ENCODE measurements at regions not wholly inside any gene's neighbourhood (a gene's known extent, or its start where the extent isn't known, plus 50 kb on each side); places are given as distances from the start of the nearest gene placed in this dataset.
A peak's percentile ranks its signal among the peaks of the same experiment; 100 is the strongest.

- DNase-seq (ENCODE audit: extremely low spot score) = no peak
- no peak for TF ChIP-seq CTCF (IDR thresholded peaks at IDR 0.05; ENCODE audit: control extremely low read depth, extremely low read depth, low read depth, missing control alignments)
- CTCF ChIA-PET = interaction anchor here (0.8 to 1.2 kb wide), 4 partner anchors 12 to 42 kb away, joined by 3 read pairs; no protein-coding TSS in a partner anchor
- POLR2A ChIA-PET = no interaction called here
Observed at GRCh38 chr20:60222497-60222896, 264.3 kb downstream of the CDH26 start.

GRCh38 chr20:60223174-60223573 lies 265.0 kb downstream of the CDH26 start:
- CTCF ChIA-PET = no interaction called here

GRCh38 chr20:60224914-60225313 lies 266.7 kb downstream of the CDH26 start:
- ChIA-PET CTCF (interaction anchor here (1.8 to 2.4 kb wide), 2 partner anchors 14 to 28 kb away, joined by 3 to 7 read pairs; no protein-coding TSS in a partner anchor), POLR2A (no interaction called here)
- TF ChIP-seq CTCF (IDR thresholded peaks at IDR 0.05; ENCODE audit: control extremely low read depth, extremely low read depth, low read depth, missing control alignments) = peak; percentile 3
- no peak for DNase-seq (ENCODE audit: extremely low spot score)

More at GRCh38 chr20:60223174-60223573, 265.0 kb downstream of the CDH26 start:
- DNase-seq (ENCODE audit: extremely low spot score) = no peak
- POLR2A ChIA-PET = no interaction called here
- TF ChIP-seq CTCF (IDR thresholded peaks at IDR 0.05; ENCODE audit: control extremely low read depth, extremely low read depth, low read depth, missing control alignments) = no peak

GRCh38 chr20:60228255-60228654 lies 270.0 kb downstream of the CDH26 start:
- POLR2A ChIA-PET = no interaction called here
- TF ChIP-seq CTCF (IDR thresholded peaks at IDR 0.05; ENCODE audit: control extremely low read depth, extremely low read depth, low read depth, missing control alignments) = no peak
- DNase-seq (ENCODE audit: extremely low spot score) = no peak
- CTCF ChIA-PET = interaction anchor here (0.9 kb wide), 1 partner anchor 35 kb away, joined by 4 read pairs; no protein-coding TSS in a partner anchor

- ChIA-PET CTCF (interaction anchor here (0.7 kb wide), 1 partner anchor 13 kb away, joined by 3 read pairs; no protein-coding TSS in a partner anchor), POLR2A (no interaction called here)
- TF ChIP-seq CTCF (IDR thresholded peaks at IDR 0.05; ENCODE audit: control extremely low read depth, extremely low read depth, low read depth, missing control alignments) = no peak
- DNase-seq (ENCODE audit: extremely low spot score) = no peak
Observed at GRCh38 chr20:60232380-60232779, 274.2 kb downstream of the CDH26 start.

- ChIA-PET POLR2A (no interaction called here), CTCF (no interaction called here)
- DNase-seq (ENCODE audit: extremely low spot score) = no peak
- no peak for TF ChIP-seq CTCF (IDR thresholded peaks at IDR 0.05; ENCODE audit: control extremely low read depth, extremely low read depth, low read depth, missing control alignments)
Observed at GRCh38 chr20:60233018-60233630, 274.9 kb downstream of the CDH26 start.
